Activated CD8-positive, alpha-beta memory T cell treated with anti-CD3 and anti-CD28 coated beads for 24 hours (primary cell): ENCODE measurements at regions not wholly inside any gene's neighbourhood (a gene's known extent, or its start where the extent isn't known, plus 50 kb on each side); places are given as distances from the start of the nearest gene placed in this dataset.

Experiments
- DNase-seq: peaks from one replicate; pipeline ENCODE4 v3.0.0-alpha.2; 2020

GRCh38 chr10:88062385-88062784 is 199.0 kb downstream of the PTEN start:
- DNase-seq = no peak

- no peak for DNase-seq
These were observed 199.5 kb downstream of the PTEN start for GRCh38 chr10:88062798-88063472.

GRCh38 chr10:88063861-88064557 is 200.6 kb downstream of the PTEN start:
- DNase-seq = no peak

- DNase-seq = no peak
These were observed 201.4 kb downstream of the PTEN start for GRCh38 chr10:88064608-88065382.

- DNase-seq = no peak
These were observed 202.1 kb downstream of the PTEN start for GRCh38 chr10:88065383-88066049.

- no peak for DNase-seq
These were observed 202.9 kb downstream of the PTEN start for GRCh38 chr10:88066319-88066718.

- DNase-seq = no peak
These were observed 203.5 kb downstream of the PTEN start for GRCh38 chr10:88066876-88067275.

- DNase-seq = no peak
These were observed 204.3 kb downstream of the PTEN start for GRCh38 chr10:88067737-88068136.

GRCh38 chr10:88069338-88069737 is 205.9 kb downstream of the PTEN start:
- DNase-seq = no peak

GRCh38 chr10:88070080-88070880 is 206.9 kb downstream of the PTEN start:
- DNase-seq = no peak

GRCh38 chr10:88071879-88072278 is 208.5 kb downstream of the PTEN start:
- no peak for DNase-seq

GRCh38 chr10:88073682-88074081 is 210.3 kb downstream of the PTEN start:
- DNase-seq = no peak

- DNase-seq = no peak
These were observed 211.5 kb downstream of the PTEN start for GRCh38 chr10:88074971-88075370.

GRCh38 chr10:88076027-88076880 is 212.8 kb downstream of the PTEN start:
- DNase-seq = no peak

GRCh38 chr10:88077977-88078376 is 214.6 kb downstream of the PTEN start:
- no peak for DNase-seq

- DNase-seq = no peak
These were observed 216.8 kb downstream of the PTEN start for GRCh38 chr10:88080213-88080612.

GRCh38 chr10:88081457-88082054 is 218.1 kb downstream of the PTEN start:
- no peak for DNase-seq

- DNase-seq = no peak
These were observed 219.0 kb downstream of the PTEN start for GRCh38 chr10:88082391-88082790.

GRCh38 chr10:88082806-88083596 is 219.6 kb downstream of the PTEN start:
- DNase-seq = no peak

GRCh38 chr10:88083597-88083989 is 220.2 kb downstream of the PTEN start:
- DNase-seq = no peak
